ENCODE measurements at regions not wholly inside any gene's neighbourhood (a gene's known extent, or its start where the extent isn't known, plus 50 kb on each side); places are given as distances from the start of the nearest gene placed in this dataset.

DNA sequence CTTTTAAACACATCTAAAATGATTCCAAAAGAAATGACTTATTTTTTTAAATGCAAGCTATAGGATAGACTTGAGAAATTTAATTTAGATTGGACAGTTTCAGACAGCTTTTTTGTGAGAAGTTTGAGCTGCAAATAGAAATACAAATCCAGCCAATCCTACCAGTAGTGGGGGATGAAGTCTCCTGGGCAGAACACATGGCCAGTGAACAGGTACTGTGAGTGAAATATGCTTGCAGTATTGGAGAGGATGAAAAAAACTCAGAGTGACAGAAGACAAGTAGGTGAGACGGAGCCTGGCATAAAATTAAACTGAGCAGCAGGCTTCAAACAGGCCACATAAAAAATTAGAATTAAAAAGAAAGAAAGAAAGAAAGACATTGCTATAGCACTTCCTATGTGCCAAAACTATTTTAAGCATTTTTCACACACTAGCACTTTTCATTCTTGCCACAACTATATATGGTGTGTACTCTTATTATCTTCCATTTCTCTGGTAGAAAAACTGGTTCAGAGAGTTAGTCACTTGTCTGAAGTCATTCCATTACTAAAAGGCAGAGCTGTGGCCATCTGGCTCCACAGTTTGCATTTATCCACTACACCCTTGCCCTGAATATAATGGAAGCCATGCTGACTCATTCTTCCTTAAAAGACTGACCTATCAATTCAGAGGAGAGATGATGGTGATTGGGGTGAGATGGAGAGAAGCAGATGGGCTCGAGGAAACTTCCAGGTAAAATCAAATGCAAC is 310.2 kb upstream of the CTNND2 start:
- TF ChIP-seq CTCF (IDR thresholded peaks at IDR 0.05 in 8 of 11, conservative IDR thresholded peaks at IDR 0.05 in 3 of 11) (no peak), POLR2A (IDR thresholded peaks at IDR 0.05) (no peak)
